ENCODE measurements at regions not wholly inside any gene's neighbourhood (a gene's known extent, or its start where the extent isn't known, plus 50 kb on each side); places are given as distances from the start of the nearest gene placed in this dataset.
"Not testable (repeated sequence)": the region's sequence is repeated elsewhere in the genome, so short reads cannot be mapped to it uniquely, and the experiment has no call there.

DNA sequence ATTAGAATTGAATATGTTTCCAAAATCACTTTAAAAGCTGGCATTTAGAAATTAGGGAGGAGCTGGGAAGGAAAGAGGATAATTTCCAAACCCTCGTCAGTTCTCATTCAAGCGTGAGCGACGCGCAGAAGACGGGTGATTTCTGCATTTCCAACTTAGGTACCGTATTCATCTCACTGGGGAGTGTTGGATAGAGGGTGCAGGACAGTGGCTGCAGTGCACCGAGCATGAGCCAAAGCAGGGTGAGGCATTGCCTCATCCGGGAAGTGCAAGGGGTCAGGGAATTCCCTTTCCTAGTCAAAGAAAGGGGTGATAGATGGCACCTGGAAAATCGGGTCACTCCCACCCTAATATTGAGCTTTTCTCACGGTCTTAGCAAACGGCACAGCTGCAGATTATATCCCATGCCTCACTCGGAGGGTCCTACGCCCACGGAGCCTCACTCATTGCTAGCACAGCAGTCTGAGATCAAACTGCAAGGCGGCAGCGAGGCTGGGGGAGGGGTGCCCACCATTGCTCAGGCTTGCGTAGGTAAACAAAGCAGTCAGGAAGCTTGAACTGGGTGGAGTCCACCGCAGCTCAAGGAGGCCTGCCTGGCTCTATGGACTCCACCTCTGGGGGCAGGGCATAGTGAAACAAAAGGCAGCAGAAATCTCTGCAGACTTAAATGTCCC is 114.3 kb upstream of the BNIP2 start:
- TF ChIP-seq, protein P1, sequence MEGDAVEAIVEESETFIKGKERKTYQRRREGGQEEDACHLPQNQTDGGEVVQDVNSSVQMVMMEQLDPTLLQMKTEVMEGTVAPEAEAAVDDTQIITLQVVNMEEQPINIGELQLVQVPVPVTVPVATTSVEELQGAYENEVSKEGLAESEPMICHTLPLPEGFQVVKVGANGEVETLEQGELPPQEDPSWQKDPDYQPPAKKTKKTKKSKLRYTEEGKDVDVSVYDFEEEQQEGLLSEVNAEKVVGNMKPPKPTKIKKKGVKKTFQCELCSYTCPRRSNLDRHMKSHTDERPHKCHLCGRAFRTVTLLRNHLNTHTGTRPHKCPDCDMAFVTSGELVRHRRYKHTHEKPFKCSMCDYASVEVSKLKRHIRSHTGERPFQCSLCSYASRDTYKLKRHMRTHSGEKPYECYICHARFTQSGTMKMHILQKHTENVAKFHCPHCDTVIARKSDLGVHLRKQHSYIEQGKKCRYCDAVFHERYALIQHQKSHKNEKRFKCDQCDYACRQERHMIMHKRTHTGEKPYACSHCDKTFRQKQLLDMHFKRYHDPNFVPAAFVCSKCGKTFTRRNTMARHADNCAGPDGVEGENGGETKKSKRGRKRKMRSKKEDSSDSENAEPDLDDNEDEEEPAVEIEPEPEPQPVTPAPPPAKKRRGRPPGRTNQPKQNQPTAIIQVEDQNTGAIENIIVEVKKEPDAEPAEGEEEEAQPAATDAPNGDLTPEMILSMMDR (IDR thresholded peaks at IDR 0.05) = not testable (repeated sequence)
- TF ChIP-seq EZH2 (IDR thresholded peaks at IDR 0.05; ENCODE audit: borderline replicate concordance, insufficient read depth, low read depth, low read length, poor library complexity, severe bottlenecking) = not testable (repeated sequence)
